Activated T-cell treated with anti-CD3 and anti-CD28 coated beads for 1 hour (primary cell): ENCODE measurements at regions not wholly inside any gene's neighbourhood (a gene's known extent, or its start where the extent isn't known, plus 50 kb on each side); places are given as distances from the start of the nearest gene placed in this dataset.

Experiments
- DNase-seq: peaks from one replicate; pipeline ENCODE4 v3.0.0-alpha.2; 2020; ENCODE audit warnings: low read depth

DNA sequence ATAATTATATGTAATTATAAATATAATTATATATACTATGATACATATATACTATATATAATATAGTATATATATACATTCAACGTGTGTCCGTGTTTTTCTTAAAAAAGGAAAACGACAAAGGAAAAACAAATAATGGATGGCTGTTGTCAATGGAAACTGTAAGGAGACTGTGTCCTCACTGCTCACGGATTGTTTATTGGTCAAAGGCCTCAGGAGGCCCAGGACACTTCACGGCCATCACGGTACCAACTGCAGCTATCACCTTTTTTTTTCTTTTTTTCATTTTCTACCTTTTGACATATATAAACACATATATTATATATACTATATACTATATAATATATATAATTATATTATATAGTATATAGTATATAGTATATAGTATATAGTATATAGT lies 113.4 kb downstream of the SPTSSA start:
- DNase-seq = no peak

DNA sequence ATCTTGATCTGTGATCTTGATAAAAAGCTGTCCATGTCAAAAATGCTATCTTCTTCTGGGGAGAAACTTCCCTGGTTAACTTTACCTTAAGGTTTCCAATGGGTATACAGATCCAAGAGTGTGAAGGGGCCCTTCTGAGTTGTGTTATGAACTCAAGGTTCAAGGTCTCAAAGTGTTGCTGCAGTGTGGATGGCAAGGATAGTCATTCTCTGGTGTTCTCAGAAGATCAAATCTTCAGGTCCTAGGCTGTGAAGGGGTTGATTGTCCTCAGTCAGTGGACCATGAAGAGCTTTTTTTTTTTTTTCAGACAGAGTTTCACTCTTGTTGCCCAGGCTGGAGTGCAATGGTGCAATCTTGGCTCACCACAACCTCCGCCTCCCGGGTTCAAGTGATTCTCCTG lies 114.4 kb downstream of the SPTSSA start:
- DNase-seq = no peak

DNA sequence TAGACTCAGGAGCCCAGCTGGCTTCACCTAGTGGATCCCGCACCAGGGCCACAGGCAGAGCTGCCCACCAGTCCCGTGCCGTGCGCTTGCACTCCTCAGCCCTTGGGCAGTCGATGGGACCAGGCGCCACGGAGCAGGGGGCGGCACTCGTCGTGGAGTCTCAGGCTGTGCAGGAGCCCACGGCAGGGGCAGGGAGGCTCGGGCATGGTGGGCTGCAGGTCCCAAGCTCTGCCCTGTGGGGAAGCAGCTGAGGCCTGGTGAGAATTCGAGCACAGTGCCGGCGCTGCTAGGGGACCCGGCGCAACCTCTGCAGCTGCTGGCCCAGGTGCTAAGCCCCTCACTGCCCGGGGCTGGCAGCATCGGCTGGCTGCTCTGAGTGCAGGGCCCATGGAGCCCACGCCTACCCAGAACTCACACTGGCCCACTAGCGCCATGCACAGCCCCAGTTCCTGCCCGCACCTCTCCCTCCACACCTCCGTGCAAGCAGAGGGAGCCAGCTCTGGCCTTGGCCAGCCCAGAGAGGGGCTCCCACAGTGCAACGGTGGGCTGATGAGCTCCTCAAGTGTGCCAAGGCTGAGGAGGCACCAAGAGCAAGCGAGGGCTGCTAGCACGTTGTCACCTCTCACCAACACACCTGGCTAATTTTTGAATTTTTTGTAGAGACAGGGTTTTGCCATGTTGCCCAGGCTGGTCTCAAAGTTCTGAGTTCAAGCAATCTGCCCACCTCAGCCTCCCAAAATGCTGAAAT lies 116.1 kb downstream of the SPTSSA start:
- no peak for DNase-seq

GRCh38 chr14:34344318-34344717 lies 117.7 kb downstream of the SPTSSA start:
- DNase-seq = no peak

- DNase-seq = no peak
Observed at GRCh38 chr14:34340025-34340625, 121.9 kb downstream of the SPTSSA start.

- DNase-seq = no peak
Observed at GRCh38 chr14:34338056-34338455, 124.0 kb downstream of the SPTSSA start.

DNA sequence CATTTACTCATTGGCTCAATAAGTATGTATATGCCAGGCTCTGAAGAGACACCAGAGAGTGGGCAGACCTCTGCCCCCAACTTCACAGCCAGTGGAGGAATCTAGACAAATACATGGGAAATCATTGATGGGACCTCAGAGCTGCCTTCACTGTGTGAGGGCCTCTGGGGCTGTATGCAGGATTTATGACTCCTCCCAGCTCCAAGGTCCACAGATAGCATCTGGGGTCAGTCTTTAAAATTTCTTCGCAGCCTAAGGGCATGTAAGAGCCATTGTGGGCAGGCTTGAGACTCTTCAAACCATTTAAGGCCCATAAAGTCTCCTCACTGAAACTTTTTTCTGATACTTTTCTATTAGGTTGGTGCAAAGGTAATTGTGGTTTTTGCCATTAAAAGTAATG lies 125.5 kb downstream of the SPTSSA start:
- no peak for DNase-seq

GRCh38 chr14:34335968-34336367 lies 126.1 kb downstream of the SPTSSA start:
- no peak for DNase-seq

GRCh38 chr14:34334329-34334728 lies 127.7 kb downstream of the SPTSSA start:
- no peak for DNase-seq

GRCh38 chr14:34331728-34332623 lies 130.1 kb downstream of the SPTSSA start:
- DNase-seq = peak; percentile 53

DNA sequence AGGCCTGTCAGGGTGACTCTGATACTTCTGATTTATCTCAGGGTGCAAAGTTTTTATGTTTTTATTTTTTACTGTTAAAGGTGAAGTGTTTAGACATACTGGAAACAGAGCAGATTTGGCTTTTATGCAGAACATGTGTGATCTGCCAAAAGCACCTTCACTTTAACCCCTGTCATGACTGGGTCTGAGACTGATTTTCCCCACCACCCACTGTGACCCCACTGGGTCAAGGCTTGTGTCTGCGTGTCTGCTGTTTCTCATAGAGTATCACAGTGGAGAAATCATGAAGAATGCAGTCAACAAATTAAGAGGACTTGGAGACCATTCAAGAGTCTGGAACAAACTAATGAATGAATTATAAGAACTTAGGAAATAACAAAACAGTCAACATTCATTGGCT lies 131.2 kb downstream of the SPTSSA start:
- DNase-seq = no peak

DNA sequence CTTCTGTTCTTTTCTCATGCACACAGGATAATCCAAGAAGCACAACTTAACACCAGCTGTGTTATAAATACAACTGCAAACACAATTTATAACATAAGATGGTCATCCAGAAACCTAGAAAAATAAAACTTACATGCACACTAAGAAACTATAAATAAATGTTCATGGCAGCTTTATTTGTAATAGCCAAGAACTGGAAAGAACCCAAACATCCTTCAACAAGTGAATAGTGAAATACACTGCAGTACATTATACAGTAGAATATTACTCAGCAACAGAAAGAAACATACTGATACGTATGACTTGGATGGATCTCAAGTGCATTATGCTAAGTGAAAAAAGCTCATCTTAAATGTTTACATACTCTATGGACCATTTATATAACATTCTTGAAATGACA lies 132.7 kb downstream of the SPTSSA start:
- no peak for DNase-seq

DNA sequence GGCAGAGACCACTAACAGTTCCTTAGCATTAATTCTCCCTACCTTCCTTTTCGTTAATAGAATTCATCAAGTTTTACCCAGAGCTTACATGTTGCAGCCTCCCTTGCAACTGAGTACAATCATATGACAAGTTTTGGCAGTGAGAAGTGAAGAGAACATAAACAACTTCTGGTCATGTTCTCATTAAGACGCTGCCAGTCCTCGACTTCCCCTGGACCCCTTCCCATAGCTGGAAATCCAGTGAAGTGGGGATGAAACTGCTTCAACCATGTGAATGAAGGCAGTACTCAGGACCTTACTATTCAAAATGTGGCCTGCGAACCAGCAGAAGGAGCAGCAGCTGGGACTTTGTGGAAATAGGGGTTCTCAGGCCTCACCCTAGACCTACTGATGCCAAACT lies 133.9 kb downstream of the SPTSSA start:
- DNase-seq = no peak

DNA sequence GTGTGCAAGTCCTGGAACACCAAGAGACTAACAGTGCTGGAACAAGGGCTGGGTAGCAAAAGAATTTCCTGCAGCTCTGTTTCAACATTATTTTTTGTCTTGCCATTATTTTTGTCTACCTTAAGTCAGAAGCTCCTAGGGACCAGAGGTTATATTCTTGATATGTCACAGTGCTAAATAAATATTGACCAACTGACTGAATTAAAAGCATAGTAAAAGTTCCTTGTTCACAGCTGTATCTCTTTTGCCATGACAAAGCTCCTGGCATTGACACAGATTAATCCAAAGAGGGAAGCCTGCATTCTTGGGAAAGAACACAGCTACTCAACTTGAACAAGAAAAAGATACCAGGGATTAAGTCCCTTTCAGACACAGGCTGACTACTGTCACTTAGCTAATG lies 136.5 kb downstream of the SPTSSA start:
- DNase-seq = no peak

GRCh38 chr14:34324363-34324795 lies 137.7 kb downstream of the SPTSSA start:
- no peak for DNase-seq

DNA sequence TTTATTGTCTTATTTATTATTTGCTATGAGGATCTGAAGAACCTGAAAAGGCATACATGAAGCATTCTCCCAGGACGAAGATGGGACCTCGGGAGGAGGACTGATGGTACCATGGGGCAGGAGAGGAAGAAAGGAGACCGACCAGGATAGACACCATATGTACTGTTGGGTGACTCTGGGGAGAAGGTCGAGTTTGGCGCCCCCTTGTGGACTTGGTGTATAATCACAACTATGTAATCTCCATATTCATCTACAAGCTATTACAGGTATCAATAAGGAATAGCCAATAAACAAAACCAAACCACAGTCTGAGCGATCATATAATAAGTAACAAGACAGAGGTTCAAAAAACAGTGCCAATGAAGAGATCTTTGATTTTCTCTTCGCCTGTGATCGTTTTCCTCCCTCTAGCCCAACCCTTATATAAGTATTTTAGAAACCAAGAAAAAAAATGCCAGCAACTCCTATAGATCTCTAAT lies 139.1 kb downstream of the SPTSSA start:
- peak; percentile 76 for DNase-seq

DNA sequence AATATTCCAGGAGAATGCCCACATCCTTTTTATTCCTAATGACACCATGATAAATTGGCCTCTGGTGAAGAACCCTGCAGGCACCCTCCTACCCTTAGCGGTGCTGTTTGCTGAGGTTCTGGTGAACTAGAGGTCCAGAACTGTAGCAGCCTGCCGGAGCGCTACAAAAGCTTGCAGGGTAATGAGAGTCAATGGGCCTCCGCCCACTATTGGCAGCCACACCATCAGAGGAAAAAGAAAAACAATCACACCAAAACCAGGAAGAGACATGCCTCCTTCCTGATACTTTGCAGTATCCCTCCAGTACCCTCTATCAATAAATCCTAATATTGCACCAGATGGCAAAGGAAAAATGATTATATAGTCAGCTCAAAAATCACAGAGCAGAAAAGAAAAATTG lies 142.9 kb downstream of the SPTSSA start:
- DNase-seq = no peak

DNA sequence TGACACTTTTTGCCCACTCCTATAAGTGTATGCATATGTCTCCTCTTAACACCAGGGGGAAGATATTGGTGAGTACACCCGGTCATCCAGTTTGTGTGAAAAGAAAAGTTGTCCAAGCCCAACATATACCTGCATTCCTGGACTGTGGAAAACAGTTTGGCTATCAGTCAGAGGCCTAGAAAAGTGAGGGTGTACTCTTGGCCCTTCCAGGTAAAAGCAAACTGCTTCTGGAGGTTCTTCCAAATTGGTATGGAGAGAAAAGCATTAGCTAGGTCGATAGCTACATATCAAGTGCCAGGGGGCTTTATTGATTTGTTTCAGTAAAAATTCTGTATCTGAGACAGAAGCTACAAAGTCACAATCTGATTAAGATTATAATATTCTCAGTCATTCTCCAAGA lies 144.0 kb downstream of the SPTSSA start:
- DNase-seq = no peak

DNA sequence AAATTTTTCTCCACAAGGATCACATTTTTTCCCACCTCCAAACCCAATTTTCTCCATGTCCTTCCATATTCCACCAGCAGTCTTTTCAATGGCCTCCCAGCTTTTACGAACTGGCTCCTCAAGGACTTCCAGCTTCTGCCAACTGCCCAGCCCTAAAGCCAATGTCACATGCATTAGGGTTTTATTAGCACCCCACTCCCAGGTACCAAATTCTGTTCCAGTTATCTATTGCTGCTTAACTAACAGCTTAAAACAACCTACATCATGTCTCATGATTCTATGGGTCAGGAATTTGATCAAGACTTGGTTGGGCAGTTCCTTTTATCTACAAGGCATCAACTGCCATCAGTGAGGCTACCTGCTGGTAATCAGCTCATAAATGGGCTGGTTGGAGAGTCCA lies 151.3 kb downstream of the SPTSSA start:
- DNase-seq = no peak

GRCh38 chr14:34303811-34304210 lies 158.2 kb downstream of the SPTSSA start:
- no peak for DNase-seq

GRCh38 chr14:34302654-34303053 lies 159.4 kb downstream of the SPTSSA start:
- no peak for DNase-seq

DNA sequence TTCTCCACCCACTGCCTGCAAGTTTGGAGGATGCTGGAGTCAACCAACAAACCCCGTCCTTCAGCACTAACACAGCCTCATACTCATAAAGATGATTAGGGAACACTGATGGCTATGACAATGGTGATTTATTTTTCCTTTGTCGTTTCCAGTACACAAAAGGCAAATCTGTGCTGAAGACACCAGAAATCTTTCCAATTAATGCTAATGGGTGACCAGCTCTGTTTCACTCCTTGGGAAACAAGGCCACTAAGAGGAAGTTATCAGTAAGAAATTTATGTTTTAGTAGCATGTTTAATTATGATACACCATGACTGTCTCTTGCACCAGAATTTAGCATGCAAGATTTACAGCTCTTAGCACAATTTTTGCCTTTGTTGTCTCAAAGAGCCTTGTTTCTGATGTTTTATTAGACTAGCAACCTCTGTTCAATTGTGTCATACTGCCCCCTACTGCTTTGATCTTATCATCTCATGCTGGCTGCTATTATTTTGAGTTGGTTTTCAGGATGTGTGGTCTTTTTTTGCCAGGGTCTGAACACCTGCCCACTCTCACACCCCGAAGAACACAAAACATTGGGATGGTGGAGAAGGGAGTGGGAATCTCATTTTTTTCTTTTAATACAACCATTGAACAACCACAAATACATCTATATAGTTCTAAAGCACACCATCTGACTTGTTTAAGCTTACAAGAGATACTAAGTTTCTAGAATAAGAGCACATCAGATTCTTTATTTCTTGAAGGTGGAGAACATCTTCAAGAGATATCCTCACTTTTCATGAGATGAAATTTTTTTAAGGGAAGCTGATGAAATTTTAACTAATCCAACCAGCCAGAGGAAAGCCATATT lies 160.9 kb downstream of the SPTSSA start:
- DNase-seq = no peak
